Keratinocyte (primary cell): ENCODE measurements at regions not wholly inside any gene's neighbourhood (a gene's known extent, or its start where the extent isn't known, plus 50 kb on each side); places are given as distances from the start of the nearest gene placed in this dataset.

Experiments
- DNase-seq: peaks from one replicate; pipeline ENCODE4 v3.0.0-alpha.2; 2011; ENCODE audit warnings: low read depth, missing footprints, low spot score
- FAIRE-seq: peaks from 2 replicates; lab custom pipeline; 2011; peaks lifted over from hg19 to GRCh38; lab: Jason Lieb, UNC
- H2AFZ ChIP-seq: 2 replicates; pipeline ENCODE4 v1.6.0; 2012; ENCODE audit warnings: low read length, control low read depth, inconsistent platforms; ENCODE audit not compliant: control insufficient read depth
- H3K27ac ChIP-seq: 2 replicates; pipeline ENCODE4 v1.5.1; 2011; ENCODE audit warnings: low read length; ENCODE audit not compliant: control insufficient read depth, insufficient read depth
- H3K27me3 ChIP-seq: 3 replicates; pipeline ENCODE4 v1.6.0; 2011; ENCODE audit warnings: low read length; ENCODE audit not compliant: control insufficient read depth, insufficient read depth; ENCODE audit errors: extremely low read depth
- H3K36me3 ChIP-seq, 2 experiments: 2 replicates in 1 of 2; 3 replicates in 1 of 2; pipeline ENCODE4 v1.5.1; 2011; ENCODE audit warnings: low read length in 2 of 2, mild to moderate bottlenecking in 1 of 2; ENCODE audit not compliant: control insufficient read depth in 2 of 2, insufficient read depth in 2 of 2; ENCODE audit errors: extremely low read depth in 1 of 2
- H3K4me1 ChIP-seq: 3 replicates; pipeline ENCODE4 v1.5.1; 2011; ENCODE audit warnings: low read length; ENCODE audit not compliant: control insufficient read depth, insufficient read depth; ENCODE audit errors: extremely low read depth
- H3K4me2 ChIP-seq: 3 replicates; pipeline ENCODE4 v1.6.0; 2011; ENCODE audit warnings: low read depth, low read length; ENCODE audit not compliant: control insufficient read depth, insufficient read depth; ENCODE audit errors: extremely low read depth
- H3K4me3 ChIP-seq, 3 experiments: fragments of 200-600 bp in 1 of 3; sonication (generic) in 1 of 3; 2 replicates in 2 of 3; 3 replicates in 1 of 3; pipeline ENCODE4 v1.5.1; 2011 to 2016; ENCODE audit warnings: low read length in 3 of 3, mild to moderate bottlenecking in 3 of 3, control low read depth in 2 of 3, inconsistent platforms in 1 of 3, low read depth in 1 of 3, mixed read lengths in 1 of 3, mixed run types in 1 of 3, moderate library complexity in 1 of 3; ENCODE audit not compliant: control insufficient read depth in 2 of 3, insufficient read depth in 2 of 3; ENCODE audit errors: extremely low read depth in 1 of 3
- H3K79me2 ChIP-seq: 2 replicates; pipeline ENCODE4 v1.6.0; 2012; ENCODE audit warnings: low read length; ENCODE audit not compliant: control insufficient read depth, insufficient read depth
- H3K9ac ChIP-seq: 3 replicates; pipeline ENCODE4 v1.6.0; 2011; ENCODE audit warnings: low read length; ENCODE audit not compliant: control insufficient read depth, insufficient read depth; ENCODE audit errors: extremely low read depth
- H3K9me1 ChIP-seq: 3 replicates; pipeline ENCODE4 v1.6.0; 2011; ENCODE audit warnings: low read length; ENCODE audit not compliant: control insufficient read depth, insufficient read depth; ENCODE audit errors: extremely low read depth
- H3K9me3 ChIP-seq: 2 replicates; pipeline ENCODE4 v1.5.1; 2012; ENCODE audit warnings: low read depth, low read length; ENCODE audit not compliant: control insufficient read depth
- H4K20me1 ChIP-seq: 3 replicates; pipeline ENCODE4 v1.6.0; 2011; ENCODE audit warnings: low read length; ENCODE audit not compliant: control insufficient read depth, insufficient read depth; ENCODE audit errors: extremely low read depth
- EZH2 ChIP-seq: IDR thresholded peaks from one replicate; pipeline ENCODE4 v1.6.1; 2012; ENCODE audit warnings: inconsistent platforms, mild to moderate bottlenecking, low read length, moderate library complexity
- dilution Hi-C: fragments of 300-500 bp; cut with MboI; formaldehyde crosslinking; loops from one replicate; pipeline ENCODE4 v1.7.0; 2020; ENCODE audit warnings: low sequenced_read_pairs; ENCODE audit not compliant: extremely low pct_ligation_motif_present
- TF ChIP-seq, protein P1 (sequence below), 3 experiments: IDR thresholded peaks in 1 of 3; conservative IDR thresholded peaks in 1 of 3; optimal IDR thresholded peaks in 1 of 3; 2 replicates in 2 of 3; 3 replicates in 1 of 3; pipeline versions ENCODE3 to v1.5.1; 2011; ENCODE audit warnings: low read length in 3 of 3, mild to moderate bottlenecking in 3 of 3, moderate library complexity in 2 of 3, control low read depth in 1 of 3, inconsistent platforms in 1 of 3; ENCODE audit not compliant: insufficient read depth in 2 of 3; ENCODE audit errors: extremely low read depth in 1 of 3

DNA sequence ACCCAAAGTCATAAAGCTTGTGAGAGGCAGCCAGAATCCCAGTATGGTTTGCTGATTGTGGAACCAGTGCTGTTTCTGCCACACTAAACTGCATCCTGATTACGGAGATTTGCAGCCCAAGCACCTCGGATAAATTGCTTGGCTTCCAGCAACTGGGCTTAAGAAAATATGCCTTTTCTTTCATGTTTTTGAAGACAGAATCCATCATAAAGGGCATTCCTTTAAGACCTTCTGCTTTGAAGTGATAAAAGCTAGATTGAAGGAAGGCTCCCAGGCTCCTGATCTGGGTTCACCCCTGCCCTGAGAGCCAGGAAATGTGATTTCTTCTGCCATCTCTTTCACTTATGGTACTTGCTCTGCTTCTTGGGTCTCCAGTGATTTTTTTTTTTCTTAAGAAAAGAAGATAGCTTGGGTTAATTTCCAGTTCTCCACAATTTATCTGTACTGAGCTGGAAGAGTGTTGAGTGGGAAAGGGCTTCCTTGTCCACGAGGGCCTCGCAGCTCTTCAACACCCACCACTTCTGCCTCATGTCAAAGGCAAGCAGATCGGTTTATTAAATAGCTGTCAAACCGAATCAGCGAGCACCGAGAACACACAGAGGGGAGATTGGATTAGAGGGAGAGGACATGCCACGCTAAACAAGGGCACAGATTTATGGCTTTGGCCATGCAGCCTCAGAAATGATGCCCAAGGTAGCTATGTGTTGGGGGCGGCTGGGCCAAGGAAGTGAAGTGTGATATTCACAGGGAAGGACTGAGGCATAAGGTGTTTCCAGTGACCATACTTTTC is 94.9 kb upstream of the TBX20 start:
- H2AFZ ChIP-seq: no peak overlapping the region
- no peak for FAIRE-seq
- no peak overlapping the region for H3K27ac ChIP-seq

DNA sequence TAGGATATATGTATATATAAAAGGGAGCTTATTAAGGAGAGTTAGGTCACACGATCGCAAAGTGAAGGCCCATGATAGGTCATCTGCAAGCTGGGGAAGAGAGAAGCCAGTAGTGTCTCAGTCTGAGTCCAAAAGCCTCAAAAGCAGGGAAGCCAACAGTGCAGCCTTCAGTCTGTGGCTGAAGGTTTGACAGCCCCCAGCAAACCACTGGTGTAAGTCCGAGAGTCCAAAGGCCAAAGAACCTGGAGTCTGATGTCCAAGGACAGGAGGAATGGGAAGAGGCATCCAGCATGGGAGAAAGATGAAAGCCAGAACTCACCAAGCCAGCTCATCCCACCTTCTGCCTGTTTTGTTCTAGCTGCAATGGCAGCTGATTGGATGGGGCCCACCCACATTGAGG is 88.9 kb upstream of the TBX20 start:
- H3K79me2 ChIP-seq: no peaks in the 10 kb centered on the region
- no peaks in the 10 kb centered on the region for H3K9me1 ChIP-seq
- FAIRE-seq (no peak), DNase-seq (no peak)
- dilution Hi-C loops: no loop called here
- no peaks in the 10 kb centered on the region for H3K36me3 ChIP-seq
- no peak overlapping the region for H3K4me2 ChIP-seq
- no peak overlapping the region for H3K4me3 ChIP-seq
- no peak overlapping the region for H3K9ac ChIP-seq
- TF ChIP-seq, protein P1, sequence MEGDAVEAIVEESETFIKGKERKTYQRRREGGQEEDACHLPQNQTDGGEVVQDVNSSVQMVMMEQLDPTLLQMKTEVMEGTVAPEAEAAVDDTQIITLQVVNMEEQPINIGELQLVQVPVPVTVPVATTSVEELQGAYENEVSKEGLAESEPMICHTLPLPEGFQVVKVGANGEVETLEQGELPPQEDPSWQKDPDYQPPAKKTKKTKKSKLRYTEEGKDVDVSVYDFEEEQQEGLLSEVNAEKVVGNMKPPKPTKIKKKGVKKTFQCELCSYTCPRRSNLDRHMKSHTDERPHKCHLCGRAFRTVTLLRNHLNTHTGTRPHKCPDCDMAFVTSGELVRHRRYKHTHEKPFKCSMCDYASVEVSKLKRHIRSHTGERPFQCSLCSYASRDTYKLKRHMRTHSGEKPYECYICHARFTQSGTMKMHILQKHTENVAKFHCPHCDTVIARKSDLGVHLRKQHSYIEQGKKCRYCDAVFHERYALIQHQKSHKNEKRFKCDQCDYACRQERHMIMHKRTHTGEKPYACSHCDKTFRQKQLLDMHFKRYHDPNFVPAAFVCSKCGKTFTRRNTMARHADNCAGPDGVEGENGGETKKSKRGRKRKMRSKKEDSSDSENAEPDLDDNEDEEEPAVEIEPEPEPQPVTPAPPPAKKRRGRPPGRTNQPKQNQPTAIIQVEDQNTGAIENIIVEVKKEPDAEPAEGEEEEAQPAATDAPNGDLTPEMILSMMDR (optimal IDR thresholded peaks at IDR 0.05 in 1 of 3, IDR thresholded peaks at IDR 0.05 in 1 of 3, conservative IDR thresholded peaks at IDR 0.05 in 1 of 3; ENCODE audit: extremely low read depth in 1 of 3, insufficient read depth in 2 of 3, low read length in 3 of 3): no peak
- TF ChIP-seq EZH2: no peak
- H2AFZ ChIP-seq: no peak overlapping the region
- no peaks in the 10 kb centered on the region for H3K4me1 ChIP-seq
- H4K20me1 ChIP-seq: no peaks in the 10 kb centered on the region
- no peak overlapping the region for H3K27ac ChIP-seq
- no peaks in the 10 kb centered on the region for H3K9me3 ChIP-seq
- no peaks in the 10 kb centered on the region for H3K27me3 ChIP-seq

More for the DNA sequence above, 94.9 kb upstream of the TBX20 start:
- no peak for DNase-seq
- Histone ChIP-seq H3K27me3 (no peaks in the 10 kb centered on the region), H3K4me3 (no peak overlapping the region), H3K4me1 (no peaks in the 10 kb centered on the region), H3K9ac (no peak overlapping the region), H3K4me2 (no peak overlapping the region), H3K9me3 (no peaks in the 10 kb centered on the region), H3K79me2 (no peaks in the 10 kb centered on the region), H3K9me1 (no peaks in the 10 kb centered on the region), H4K20me1 (no peaks in the 10 kb centered on the region), H3K36me3 (no peaks in the 10 kb centered on the region)
- dilution Hi-C loops: no loop called here
- no peak for TF ChIP-seq EZH2
- TF ChIP-seq, protein P1 (optimal IDR thresholded peaks at IDR 0.05 in 1 of 3, IDR thresholded peaks at IDR 0.05 in 1 of 3, conservative IDR thresholded peaks at IDR 0.05 in 1 of 3; ENCODE audit: extremely low read depth in 1 of 3, insufficient read depth in 2 of 3, low read length in 3 of 3): no peak
